ENCODE measurements at regions not wholly inside any gene's neighbourhood (a gene's known extent, or its start where the extent isn't known, plus 50 kb on each side); places are given as distances from the start of the nearest gene placed in this dataset.

- TF ChIP-seq CTCF (conservative IDR thresholded peaks at IDR 0.05; ENCODE audit: low read depth, low read length) (no peak), EZH2phosphoT487 (IDR thresholded peaks at IDR 0.05; ENCODE audit: borderline replicate concordance, low read length) (no peak), EZH2 (IDR thresholded peaks at IDR 0.05; ENCODE audit: low read length, unreplicated experiment) (no peak)
Observed at GRCh38 chr20:1825507-1825906, 69.7 kb upstream of the SIRPA start.

Measured in PC-3 (cell line).